ENCODE measurements at regions not wholly inside any gene's neighbourhood (a gene's known extent, or its start where the extent isn't known, plus 50 kb on each side); places are given as distances from the start of the nearest gene placed in this dataset.

DNA sequence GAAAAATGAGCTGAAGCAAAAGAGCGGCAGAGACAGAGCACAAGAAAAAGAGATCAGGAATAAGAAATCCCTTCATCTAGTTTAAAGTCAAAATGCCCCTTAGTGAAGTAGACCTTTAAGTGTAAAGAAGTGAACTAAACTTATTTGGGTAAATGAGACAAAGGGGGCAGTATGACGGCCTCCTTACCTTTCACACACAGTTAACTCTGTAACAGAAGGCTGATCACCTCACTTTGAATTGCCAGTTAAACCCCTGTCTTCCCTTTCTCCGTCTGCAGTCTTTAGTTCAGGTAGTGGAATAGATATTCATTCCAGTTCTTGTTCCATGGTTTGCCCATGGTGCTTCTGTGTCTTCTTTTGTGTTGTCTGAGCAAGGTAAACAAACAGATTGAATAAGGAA, 1029.8 kb downstream of the DIAPH3 start:
- TF ChIP-seq EZH2phosphoT487 (IDR thresholded peaks at IDR 0.05; ENCODE audit: low read length) = no peak
- TF ChIP-seq, protein P1, sequence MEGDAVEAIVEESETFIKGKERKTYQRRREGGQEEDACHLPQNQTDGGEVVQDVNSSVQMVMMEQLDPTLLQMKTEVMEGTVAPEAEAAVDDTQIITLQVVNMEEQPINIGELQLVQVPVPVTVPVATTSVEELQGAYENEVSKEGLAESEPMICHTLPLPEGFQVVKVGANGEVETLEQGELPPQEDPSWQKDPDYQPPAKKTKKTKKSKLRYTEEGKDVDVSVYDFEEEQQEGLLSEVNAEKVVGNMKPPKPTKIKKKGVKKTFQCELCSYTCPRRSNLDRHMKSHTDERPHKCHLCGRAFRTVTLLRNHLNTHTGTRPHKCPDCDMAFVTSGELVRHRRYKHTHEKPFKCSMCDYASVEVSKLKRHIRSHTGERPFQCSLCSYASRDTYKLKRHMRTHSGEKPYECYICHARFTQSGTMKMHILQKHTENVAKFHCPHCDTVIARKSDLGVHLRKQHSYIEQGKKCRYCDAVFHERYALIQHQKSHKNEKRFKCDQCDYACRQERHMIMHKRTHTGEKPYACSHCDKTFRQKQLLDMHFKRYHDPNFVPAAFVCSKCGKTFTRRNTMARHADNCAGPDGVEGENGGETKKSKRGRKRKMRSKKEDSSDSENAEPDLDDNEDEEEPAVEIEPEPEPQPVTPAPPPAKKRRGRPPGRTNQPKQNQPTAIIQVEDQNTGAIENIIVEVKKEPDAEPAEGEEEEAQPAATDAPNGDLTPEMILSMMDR (IDR thresholded peaks at IDR 0.05; ENCODE audit: low read length) = no peak
